Kidney epithelial cell (primary cell): ENCODE measurements at regions not wholly inside any gene's neighbourhood (a gene's known extent, or its start where the extent isn't known, plus 50 kb on each side); places are given as distances from the start of the nearest gene placed in this dataset.
A peak's percentile ranks its signal among the peaks of the same experiment; 100 is the strongest.

Experiments
- DNase-seq: peaks from one replicate; pipeline ENCODE4 v3.0.0-alpha.2; 2010; ENCODE audit warnings: low read depth
- H3K27me3 ChIP-seq: 2 replicates; pipeline ENCODE4 v1.6.0; 2011; ENCODE audit warnings: low read length; ENCODE audit not compliant: control insufficient read depth, insufficient read depth
- H3K36me3 ChIP-seq: 2 replicates; pipeline ENCODE4 v1.5.1; 2011; ENCODE audit warnings: low read length; ENCODE audit not compliant: control insufficient read depth, insufficient read depth
- H3K4me3 ChIP-seq: 2 replicates; pipeline ENCODE4 v1.5.1; 2011; ENCODE audit warnings: low read depth, mild to moderate bottlenecking, control low read depth, low read length
- TF ChIP-seq, protein P1 (sequence below): IDR thresholded peaks from 2 replicates; pipeline ENCODE4 v1.5.1; 2011; ENCODE audit warnings: mild to moderate bottlenecking, moderate library complexity, low read length, control low read depth, inconsistent platforms; ENCODE audit not compliant: insufficient read depth, poor library complexity, severe bottlenecking

DNA sequence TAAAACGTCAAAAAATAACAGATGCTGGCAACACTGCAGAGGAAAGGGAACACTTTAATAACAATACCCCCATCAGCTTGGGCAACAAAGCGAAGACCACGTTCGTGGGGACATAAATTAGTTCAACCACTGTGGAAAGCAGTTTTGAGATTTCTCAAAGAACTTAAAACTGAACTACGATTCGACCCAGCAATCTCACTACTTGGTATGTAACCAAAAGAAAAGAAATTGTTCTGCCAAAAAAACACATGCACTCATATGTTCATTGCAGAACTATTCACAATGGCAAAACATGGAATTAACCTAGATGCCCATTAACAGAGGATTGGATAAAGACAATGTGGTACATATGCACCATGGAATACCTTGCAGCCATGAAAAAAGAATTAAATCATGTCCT, 81.2 kb upstream of the RAP1B start:
- TF ChIP-seq, protein P1, sequence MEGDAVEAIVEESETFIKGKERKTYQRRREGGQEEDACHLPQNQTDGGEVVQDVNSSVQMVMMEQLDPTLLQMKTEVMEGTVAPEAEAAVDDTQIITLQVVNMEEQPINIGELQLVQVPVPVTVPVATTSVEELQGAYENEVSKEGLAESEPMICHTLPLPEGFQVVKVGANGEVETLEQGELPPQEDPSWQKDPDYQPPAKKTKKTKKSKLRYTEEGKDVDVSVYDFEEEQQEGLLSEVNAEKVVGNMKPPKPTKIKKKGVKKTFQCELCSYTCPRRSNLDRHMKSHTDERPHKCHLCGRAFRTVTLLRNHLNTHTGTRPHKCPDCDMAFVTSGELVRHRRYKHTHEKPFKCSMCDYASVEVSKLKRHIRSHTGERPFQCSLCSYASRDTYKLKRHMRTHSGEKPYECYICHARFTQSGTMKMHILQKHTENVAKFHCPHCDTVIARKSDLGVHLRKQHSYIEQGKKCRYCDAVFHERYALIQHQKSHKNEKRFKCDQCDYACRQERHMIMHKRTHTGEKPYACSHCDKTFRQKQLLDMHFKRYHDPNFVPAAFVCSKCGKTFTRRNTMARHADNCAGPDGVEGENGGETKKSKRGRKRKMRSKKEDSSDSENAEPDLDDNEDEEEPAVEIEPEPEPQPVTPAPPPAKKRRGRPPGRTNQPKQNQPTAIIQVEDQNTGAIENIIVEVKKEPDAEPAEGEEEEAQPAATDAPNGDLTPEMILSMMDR, result no peak

DNA sequence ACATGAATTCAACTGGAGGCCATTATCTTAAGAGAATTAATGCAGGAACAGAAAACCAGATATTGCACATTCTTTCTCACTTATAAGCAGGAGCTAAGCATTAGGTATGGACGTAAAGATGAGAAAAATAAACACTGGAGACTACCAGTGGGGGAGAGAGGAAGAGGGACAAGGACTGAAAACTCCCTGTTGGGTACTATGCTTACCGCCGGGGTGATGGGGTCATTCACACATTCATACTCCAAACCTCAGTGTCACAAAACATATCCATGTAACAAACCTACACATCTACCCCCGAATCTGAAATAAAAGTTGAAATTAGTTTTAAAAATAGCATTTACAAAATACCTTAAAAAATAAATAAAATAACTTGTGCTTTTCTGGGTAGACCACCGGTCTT, 80.8 kb upstream of the RAP1B start:
- Histone ChIP-seq H3K36me3 (no peaks in the 10 kb centered on the region), H3K4me3 (no peak overlapping the region), H3K27me3 (no peaks in the 10 kb centered on the region)
- TF ChIP-seq, protein P1, result no peak
- no peak for DNase-seq

More for the DNA sequence above, 81.2 kb upstream of the RAP1B start:
- no peak overlapping the region for H3K4me3 ChIP-seq
- H3K36me3 ChIP-seq, result no peaks in the 10 kb centered on the region
- no peak for DNase-seq
- H3K27me3 ChIP-seq, result no peaks in the 10 kb centered on the region

DNA sequence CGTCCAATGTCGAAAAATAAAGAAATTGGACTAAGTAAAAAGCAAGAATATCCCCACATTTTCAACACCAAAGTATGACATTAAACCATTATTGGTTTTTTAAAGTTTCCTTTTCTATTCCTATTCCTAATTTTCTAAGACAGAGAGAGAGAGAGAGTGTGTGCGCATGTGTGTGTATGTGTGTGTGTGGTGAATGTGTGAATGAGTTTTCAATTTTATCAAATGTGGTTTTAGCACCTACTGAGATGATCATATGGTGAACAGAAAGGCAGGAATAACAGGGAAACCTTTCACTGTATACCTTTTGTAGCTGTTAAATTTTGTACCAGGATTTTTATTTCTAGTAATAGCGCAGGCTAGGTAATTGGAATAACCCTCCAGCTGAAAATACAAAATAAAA, 80.4 kb upstream of the RAP1B start:
- TF ChIP-seq, protein P1, result no peak

DNA sequence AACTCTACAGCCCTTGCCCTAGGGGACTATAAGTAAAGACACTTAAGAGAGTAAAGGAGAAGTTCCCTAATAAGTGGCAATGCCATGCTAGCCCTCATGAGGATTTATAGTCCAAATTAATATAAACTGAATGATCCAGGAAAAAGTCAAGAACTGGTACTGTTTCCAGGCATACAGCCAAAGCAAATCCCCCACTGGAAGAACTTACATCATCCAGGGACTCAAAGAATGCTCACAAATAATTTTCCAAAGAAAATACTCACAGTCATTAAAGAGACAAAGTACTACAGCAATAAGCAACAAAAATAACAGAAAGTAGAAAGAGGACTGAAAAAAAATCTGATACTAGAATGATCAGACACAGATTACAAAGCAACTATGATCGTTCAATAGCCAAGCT, 79.7 kb upstream of the RAP1B start:
- DNase-seq, result peak; percentile 31
- TF ChIP-seq, protein P1, result no peak

More for the DNA sequence above, 80.4 kb upstream of the RAP1B start:
- no peak for DNase-seq
- Histone ChIP-seq H3K27me3 (no peaks in the 10 kb centered on the region), H3K4me3 (no peak overlapping the region), H3K36me3 (no peaks in the 10 kb centered on the region)

DNA sequence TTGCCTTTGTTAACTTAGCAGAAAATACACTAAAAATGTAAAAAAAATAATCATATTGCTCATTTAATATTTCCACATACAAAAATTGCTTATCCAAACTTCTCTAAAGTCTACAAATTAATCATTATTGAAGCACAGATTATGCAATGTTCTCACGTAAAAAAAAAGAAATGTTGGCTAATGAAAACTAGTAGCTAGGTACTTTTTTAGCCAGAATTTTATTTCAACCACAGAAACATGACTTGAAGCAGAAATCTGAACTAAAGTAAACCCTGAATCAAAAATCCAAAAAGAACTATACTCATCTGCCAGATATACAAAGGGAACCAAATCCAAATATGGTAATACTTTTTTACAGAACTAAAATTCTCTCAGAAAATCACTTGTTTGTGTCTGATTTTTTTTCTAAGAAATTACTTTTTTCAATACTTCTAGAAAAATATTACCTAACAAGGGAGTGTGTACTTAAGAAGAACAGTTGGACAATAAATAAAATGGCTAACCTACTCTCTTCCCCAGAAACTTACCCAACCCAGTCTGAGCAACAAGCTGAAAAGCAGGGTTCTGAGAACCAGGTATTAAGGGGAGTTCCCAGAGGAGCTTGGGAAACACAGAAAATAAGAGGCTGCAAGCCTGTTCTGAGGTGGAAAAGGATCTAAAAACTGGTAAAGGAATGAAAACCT, 78.4 kb upstream of the RAP1B start:
- DNase-seq, result no peak
- Histone ChIP-seq H3K4me3 (no peak overlapping the region), H3K27me3 (no peaks in the 10 kb centered on the region), H3K36me3 (no peaks in the 10 kb centered on the region)
- TF ChIP-seq, protein P1, result no peak

More for the DNA sequence above, 79.7 kb upstream of the RAP1B start:
- no peak overlapping the region for H3K4me3 ChIP-seq
- H3K27me3 ChIP-seq, result no peaks in the 10 kb centered on the region
- H3K36me3 ChIP-seq, result no peaks in the 10 kb centered on the region

DNA sequence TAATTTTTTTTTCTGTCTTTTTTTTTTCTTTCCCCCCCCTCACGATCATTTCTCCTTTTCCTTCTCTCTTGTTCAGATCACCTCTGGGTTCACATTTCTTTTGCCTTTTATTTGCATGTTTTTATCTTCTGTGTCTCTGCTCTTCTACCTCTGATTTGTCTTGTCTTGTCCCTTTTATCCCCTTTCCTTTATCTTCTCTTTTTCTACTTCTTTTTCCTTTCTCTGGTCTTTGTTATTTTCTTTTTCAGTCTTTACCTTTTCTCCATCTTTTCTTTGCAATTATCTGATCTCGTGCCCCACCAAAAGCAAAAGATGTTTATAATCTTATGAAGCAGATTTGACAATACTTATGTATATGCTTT, 77.8 kb upstream of the RAP1B start:
- Histone ChIP-seq H3K36me3 (no peaks in the 10 kb centered on the region), H3K27me3 (no peaks in the 10 kb centered on the region), H3K4me3 (no peak overlapping the region)
- TF ChIP-seq, protein P1, result no peak
- no peak for DNase-seq
